HG02840 (cell line): ENCODE measurements at regions not wholly inside any gene's neighbourhood (a gene's known extent, or its start where the extent isn't known, plus 50 kb on each side); places are given as distances from the start of the nearest gene placed in this dataset.

Source experiments
- ATAC-seq: cut with Tn5 transposase; IDR thresholded peaks from one replicate; pipeline ENCODE4 v1.9.1; 2021; ENCODE audit warnings: mild to moderate bottlenecking, moderate library complexity, moderate number of reproducible peaks; ENCODE audit not compliant: unreplicated experiment, low FRiP score

GRCh38 chr9:107229241-107229741 is 53.8 kb upstream of the RAD23B start:
- no peak for ATAC-seq
